ENCODE measurements at regions not wholly inside any gene's neighbourhood (a gene's known extent, or its start where the extent isn't known, plus 50 kb on each side); places are given as distances from the start of the nearest gene placed in this dataset.
A peak's percentile ranks its signal among the peaks of the same experiment; 100 is the strongest.

DNA sequence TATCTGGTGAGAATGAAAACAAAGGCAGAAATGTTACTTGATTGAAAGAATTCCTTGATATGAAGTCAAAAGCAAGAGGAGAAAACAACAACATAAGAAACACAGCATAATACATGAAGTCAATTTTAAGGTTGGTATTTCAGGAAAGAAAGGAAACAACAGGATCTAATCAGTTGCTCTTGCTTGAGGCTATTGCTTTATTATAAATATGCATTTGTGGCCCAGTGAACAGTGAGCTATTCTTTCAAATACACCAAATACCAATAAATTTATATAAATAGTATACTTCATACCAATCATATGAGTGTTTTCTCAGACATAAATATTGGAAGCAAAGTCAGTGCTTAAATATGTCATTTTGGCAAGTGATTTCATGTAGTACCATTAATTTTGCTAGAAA is 806.6 kb downstream of the NXPH1 start:
- no peak overlapping the region for H3K9ac ChIP-seq (ENCODE audit: low read length)
- H3K9me2 ChIP-seq (replicated peaks; ENCODE audit: insufficient read depth, low read length) = no peaks in the 10 kb centered on the region
- H2AFZ ChIP-seq (ENCODE audit: low read length) = no peak overlapping the region
- no peak overlapping the region for H3K4me2 ChIP-seq (ENCODE audit: low read depth, low read length)
- DNase-seq = no peak
- H3K36me3 ChIP-seq (replicated peaks; ENCODE audit: insufficient read depth, low read length) = no peaks in the 10 kb centered on the region
- H3K27ac ChIP-seq (ENCODE audit: low read length) = no peak overlapping the region
- H3K27me3 ChIP-seq (replicated peaks; ENCODE audit: insufficient read depth, low read length) = no peaks in the 10 kb centered on the region
- H3K4me1 ChIP-seq (ENCODE audit: low read length) = peaks cover 23% of the 10 kb centered on the region
- no peaks in the 10 kb centered on the region for H3K79me2 ChIP-seq (ENCODE audit: low read length)
- peaks cover 22% of the 10 kb centered on the region for H3F3A ChIP-seq (ENCODE audit: insufficient read depth, low read length)
- no peaks in the 10 kb centered on the region for H3K9me3 ChIP-seq (replicated peaks; ENCODE audit: insufficient read depth, low read length)
- H3K4me3 ChIP-seq (ENCODE audit: low read length) = no peak overlapping the region
- H4K20me1 ChIP-seq (ENCODE audit: insufficient read depth, low read length) = no peaks in the 10 kb centered on the region
- TF ChIP-seq EZH2 (optimal IDR thresholded peaks at IDR 0.05; ENCODE audit: low read depth, low read length) (no peak), EZH2phosphoT487 (IDR thresholded peaks at IDR 0.05; ENCODE audit: low read length) (no peak)
- TF ChIP-seq, protein P1, sequence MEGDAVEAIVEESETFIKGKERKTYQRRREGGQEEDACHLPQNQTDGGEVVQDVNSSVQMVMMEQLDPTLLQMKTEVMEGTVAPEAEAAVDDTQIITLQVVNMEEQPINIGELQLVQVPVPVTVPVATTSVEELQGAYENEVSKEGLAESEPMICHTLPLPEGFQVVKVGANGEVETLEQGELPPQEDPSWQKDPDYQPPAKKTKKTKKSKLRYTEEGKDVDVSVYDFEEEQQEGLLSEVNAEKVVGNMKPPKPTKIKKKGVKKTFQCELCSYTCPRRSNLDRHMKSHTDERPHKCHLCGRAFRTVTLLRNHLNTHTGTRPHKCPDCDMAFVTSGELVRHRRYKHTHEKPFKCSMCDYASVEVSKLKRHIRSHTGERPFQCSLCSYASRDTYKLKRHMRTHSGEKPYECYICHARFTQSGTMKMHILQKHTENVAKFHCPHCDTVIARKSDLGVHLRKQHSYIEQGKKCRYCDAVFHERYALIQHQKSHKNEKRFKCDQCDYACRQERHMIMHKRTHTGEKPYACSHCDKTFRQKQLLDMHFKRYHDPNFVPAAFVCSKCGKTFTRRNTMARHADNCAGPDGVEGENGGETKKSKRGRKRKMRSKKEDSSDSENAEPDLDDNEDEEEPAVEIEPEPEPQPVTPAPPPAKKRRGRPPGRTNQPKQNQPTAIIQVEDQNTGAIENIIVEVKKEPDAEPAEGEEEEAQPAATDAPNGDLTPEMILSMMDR (IDR thresholded peaks at IDR 0.05; ENCODE audit: low read length) = no peak

GRCh38 chr7:9241826-9242225 is 808.4 kb downstream of the NXPH1 start:
- Histone ChIP-seq H3K4me1 (ENCODE audit: low read length) (peaks cover 23% of the 10 kb centered on the region), H2AFZ (ENCODE audit: low read length) (peak overlapping the region; percentile 83), H3K4me3 (ENCODE audit: low read length) (peak overlapping the region; percentile 48; the same call in 1 of the 2 replicates), H3K4me2 (ENCODE audit: low read depth, low read length) (peak overlapping the region; percentile 74), H3K9ac (ENCODE audit: low read length) (peak overlapping the region; percentile 59), H4K20me1 (ENCODE audit: insufficient read depth, low read length) (no peaks in the 10 kb centered on the region), H3K9me3 (replicated peaks; ENCODE audit: insufficient read depth, low read length) (no peaks in the 10 kb centered on the region), H3K9me2 (replicated peaks; ENCODE audit: insufficient read depth, low read length) (no peaks in the 10 kb centered on the region), H3K36me3 (replicated peaks; ENCODE audit: insufficient read depth, low read length) (no peaks in the 10 kb centered on the region), H3K79me2 (ENCODE audit: low read length) (no peaks in the 10 kb centered on the region), H3K27ac (ENCODE audit: low read length) (peak overlapping the region; percentile 83; the same call in 1 of the 2 replicates), H3F3A (ENCODE audit: insufficient read depth, low read length) (peaks cover 22% of the 10 kb centered on the region), H3K27me3 (replicated peaks; ENCODE audit: insufficient read depth, low read length) (no peaks in the 10 kb centered on the region)
- TF ChIP-seq, protein P1 (IDR thresholded peaks at IDR 0.05; ENCODE audit: low read length) = no peak
- TF ChIP-seq EZH2phosphoT487 (IDR thresholded peaks at IDR 0.05; ENCODE audit: low read length) = no peak
- TF ChIP-seq EZH2 (optimal IDR thresholded peaks at IDR 0.05; ENCODE audit: low read depth, low read length) = no peak
- peak; percentile 8 for DNase-seq

GRCh38 chr7:9242636-9243035 is 809.2 kb downstream of the NXPH1 start:
- peaks cover 23% of the 10 kb centered on the region for H3K4me1 ChIP-seq (ENCODE audit: low read length)
- peak overlapping the region; percentile 59 for H3K9ac ChIP-seq (ENCODE audit: low read length)
- H2AFZ ChIP-seq (ENCODE audit: low read length) = peak overlapping the region; percentile 83
- H4K20me1 ChIP-seq (ENCODE audit: insufficient read depth, low read length) = no peaks in the 10 kb centered on the region
- peak overlapping the region; percentile 83 for H3K27ac ChIP-seq (ENCODE audit: low read length)
- no peaks in the 10 kb centered on the region for H3K9me3 ChIP-seq (replicated peaks; ENCODE audit: insufficient read depth, low read length)
- DNase-seq = peak; percentile 92
- TF ChIP-seq, protein P1 (IDR thresholded peaks at IDR 0.05; ENCODE audit: low read length) = no peak
- no peak for TF ChIP-seq EZH2 (optimal IDR thresholded peaks at IDR 0.05; ENCODE audit: low read depth, low read length)
- TF ChIP-seq EZH2phosphoT487 (IDR thresholded peaks at IDR 0.05; ENCODE audit: low read length) = no peak
- H3K27me3 ChIP-seq (replicated peaks; ENCODE audit: insufficient read depth, low read length) = no peaks in the 10 kb centered on the region
- H3K4me3 ChIP-seq (ENCODE audit: low read length) = peak overlapping the region; percentile 48
- H3K36me3 ChIP-seq (replicated peaks; ENCODE audit: insufficient read depth, low read length) = no peaks in the 10 kb centered on the region
- no peaks in the 10 kb centered on the region for H3K9me2 ChIP-seq (replicated peaks; ENCODE audit: insufficient read depth, low read length)
- peak overlapping the region; percentile 74 for H3K4me2 ChIP-seq (ENCODE audit: low read depth, low read length)
- no peaks in the 10 kb centered on the region for H3K79me2 ChIP-seq (ENCODE audit: low read length)
- H3F3A ChIP-seq (ENCODE audit: insufficient read depth, low read length) = peaks cover 22% of the 10 kb centered on the region

All from MM.1S (cell line).